Osteocyte (in vitro differentiated cells): ENCODE measurements at regions not wholly inside any gene's neighbourhood (a gene's known extent, or its start where the extent isn't known, plus 50 kb on each side); places are given as distances from the start of the nearest gene placed in this dataset.

Experiments used
- DNase-seq: peaks from one replicate; pipeline ENCODE4 v3.0.0; 2021; ENCODE audit warnings: mixed read lengths; ENCODE audit not compliant: unreplicated experiment; ENCODE audit errors: extremely low spot score
- H3K27ac Mint-ChIP-seq: one replicate; pipeline ENCODE4 v1.8.0; 2021; ENCODE audit warnings: mild to moderate bottlenecking, mixed read lengths; ENCODE audit not compliant: unreplicated experiment
- H3K27me3 Mint-ChIP-seq: one replicate; pipeline ENCODE4 v1.8.0; 2021; ENCODE audit warnings: mixed read lengths; ENCODE audit not compliant: unreplicated experiment
- H3K36me3 Mint-ChIP-seq: one replicate; pipeline ENCODE4 v1.8.0; 2021; ENCODE audit warnings: mixed read lengths; ENCODE audit not compliant: unreplicated experiment
- H3K4me1 Mint-ChIP-seq: one replicate; pipeline ENCODE4 v1.8.0; 2021; ENCODE audit warnings: mixed read lengths; ENCODE audit not compliant: unreplicated experiment
- H3K4me3 Mint-ChIP-seq: one replicate; pipeline ENCODE4 v1.8.0; 2021; ENCODE audit warnings: mild to moderate bottlenecking, moderate library complexity, mixed read lengths; ENCODE audit not compliant: unreplicated experiment
- H3K9me3 Mint-ChIP-seq: one replicate; pipeline ENCODE4 v1.8.0; 2021; ENCODE audit warnings: mixed read lengths; ENCODE audit not compliant: unreplicated experiment
- CTCF ChIP-seq: fragments of 200-600 bp; sonication (generic); IDR thresholded peaks from 2 replicates; pipeline ENCODE4 v1.5.0; 2021; ENCODE audit warnings: antibody characterized with exemption, mild to moderate bottlenecking, moderate library complexity

GRCh38 chr4:36417146-36417545 lies 135.7 kb downstream of the DTHD1 start:
- no peak overlapping the region for H3K27ac Mint-ChIP-seq
- TF ChIP-seq CTCF: no peak

GRCh38 chr4:36420111-36420679 lies 138.8 kb downstream of the DTHD1 start:
- TF ChIP-seq CTCF: no peak
- no peak for DNase-seq
- Mint-ChIP-seq H3K4me3 (no peak overlapping the region), H3K9me3 (no peaks in the 10 kb centered on the region), H3K36me3 (no peaks in the 10 kb centered on the region), H3K4me1 (no peaks in the 10 kb centered on the region), H3K27me3 (peaks cover 19% of the 10 kb centered on the region), H3K27ac (no peak overlapping the region)

More at GRCh38 chr4:36417146-36417545, 135.7 kb downstream of the DTHD1 start:
- H3K9me3 Mint-ChIP-seq: no peaks in the 10 kb centered on the region
- peaks cover 23% of the 10 kb centered on the region for H3K27me3 Mint-ChIP-seq
- no peaks in the 10 kb centered on the region for H3K4me1 Mint-ChIP-seq
- no peak for DNase-seq
- H3K4me3 Mint-ChIP-seq: no peak overlapping the region
- H3K36me3 Mint-ChIP-seq: no peaks in the 10 kb centered on the region

GRCh38 chr4:36422607-36423006 lies 141.2 kb downstream of the DTHD1 start:
- H3K27me3 Mint-ChIP-seq: peaks cover 10% of the 10 kb centered on the region
- no peak for TF ChIP-seq CTCF
- no peaks in the 10 kb centered on the region for H3K9me3 Mint-ChIP-seq
- no peak overlapping the region for H3K4me3 Mint-ChIP-seq
- no peak for DNase-seq
- H3K4me1 Mint-ChIP-seq: no peaks in the 10 kb centered on the region
- no peak overlapping the region for H3K27ac Mint-ChIP-seq
- H3K36me3 Mint-ChIP-seq: no peaks in the 10 kb centered on the region

- no peaks in the 10 kb centered on the region for H3K4me1 Mint-ChIP-seq
Measured at GRCh38 chr4:36426741-36427140, 145.3 kb downstream of the DTHD1 start.

GRCh38 chr4:36427696-36428095 lies 146.3 kb downstream of the DTHD1 start:
- no peaks in the 10 kb centered on the region for H3K36me3 Mint-ChIP-seq
- no peaks in the 10 kb centered on the region for H3K4me1 Mint-ChIP-seq
- H3K27me3 Mint-ChIP-seq: peaks cover 2% of the 10 kb centered on the region

More at GRCh38 chr4:36426741-36427140, 145.3 kb downstream of the DTHD1 start:
- Mint-ChIP-seq H3K4me3 (no peak overlapping the region), H3K27ac (no peak overlapping the region), H3K27me3 (peaks cover 2% of the 10 kb centered on the region), H3K36me3 (no peaks in the 10 kb centered on the region), H3K9me3 (peaks cover 7% of the 10 kb centered on the region)
- TF ChIP-seq CTCF: no peak
- DNase-seq: no peak

More at GRCh38 chr4:36427696-36428095, 146.3 kb downstream of the DTHD1 start:
- H3K27ac Mint-ChIP-seq: no peak overlapping the region
- no peak for TF ChIP-seq CTCF
- DNase-seq: no peak
- H3K4me3 Mint-ChIP-seq: no peak overlapping the region
- H3K9me3 Mint-ChIP-seq: peaks cover 7% of the 10 kb centered on the region
